ENCODE measurements at regions not wholly inside any gene's neighbourhood (a gene's known extent, or its start where the extent isn't known, plus 50 kb on each side); places are given as distances from the start of the nearest gene placed in this dataset.

GRCh38 chr7:119861385-119861784 is 411.6 kb upstream of the KCND2 start:
- Histone ChIP-seq H3K9ac (ENCODE audit: control insufficient read depth, extremely low read depth, insufficient read depth, low read length) (no peak overlapping the region), H3K9me3 (ENCODE audit: control insufficient read depth, low read depth, low read length) (no peaks in the 10 kb centered on the region), H3K4me3 (ENCODE audit: control insufficient read depth in 2 of 3, extremely low read depth in 1 of 3, insufficient read depth in 2 of 3, low read depth in 1 of 3, low read length in 3 of 3) (no peak overlapping the region), H3K4me2 (ENCODE audit: control insufficient read depth, extremely low read depth, insufficient read depth, low read depth, low read length) (no peak overlapping the region), H3K27me3 (ENCODE audit: control insufficient read depth, extremely low read depth, insufficient read depth, low read length) (no peaks in the 10 kb centered on the region), H3K79me2 (ENCODE audit: control insufficient read depth, insufficient read depth, low read length) (no peaks in the 10 kb centered on the region), H4K20me1 (ENCODE audit: control insufficient read depth, extremely low read depth, insufficient read depth, low read length) (no peaks in the 10 kb centered on the region), H2AFZ (ENCODE audit: control insufficient read depth, low read length) (no peak overlapping the region), H3K27ac (ENCODE audit: control insufficient read depth, insufficient read depth, low read length) (no peak overlapping the region), H3K9me1 (ENCODE audit: control insufficient read depth, extremely low read depth, insufficient read depth, low read length) (no peaks in the 10 kb centered on the region), H3K4me1 (ENCODE audit: control insufficient read depth, extremely low read depth, insufficient read depth, low read length) (no peaks in the 10 kb centered on the region), H3K36me3 (ENCODE audit: control insufficient read depth in 2 of 2, extremely low read depth in 1 of 2, insufficient read depth in 2 of 2, low read length in 2 of 2) (no peaks in the 10 kb centered on the region)
- dilution Hi-C loops (cut with MboI; ENCODE audit: extremely low pct_ligation_motif_present, low sequenced_read_pairs) = no loop called here
- DNase-seq (ENCODE audit: low read depth, low spot score) (no peak), FAIRE-seq (no peak)
- TF ChIP-seq CTCF (optimal IDR thresholded peaks at IDR 0.05 in 1 of 3, IDR thresholded peaks at IDR 0.05 in 1 of 3, conservative IDR thresholded peaks at IDR 0.05 in 1 of 3; ENCODE audit: extremely low read depth in 1 of 3, insufficient read depth in 2 of 3, low read length in 3 of 3) (no peak), EZH2 (IDR thresholded peaks at IDR 0.05; ENCODE audit: low read length) (no peak)

- no peaks in the 10 kb centered on the region for H4K20me1 ChIP-seq (ENCODE audit: control insufficient read depth, extremely low read depth, insufficient read depth, low read length)
- no peak for FAIRE-seq
Measured at GRCh38 chr7:119868387-119868786, 404.6 kb upstream of the KCND2 start.

More at GRCh38 chr7:119868387-119868786, 404.6 kb upstream of the KCND2 start:
- no peaks in the 10 kb centered on the region for H3K36me3 ChIP-seq (ENCODE audit: control insufficient read depth in 2 of 2, extremely low read depth in 1 of 2, insufficient read depth in 2 of 2, low read length in 2 of 2)
- H3K4me3 ChIP-seq (ENCODE audit: control insufficient read depth in 2 of 3, extremely low read depth in 1 of 3, insufficient read depth in 2 of 3, low read depth in 1 of 3, low read length in 3 of 3) = no peak overlapping the region
- TF ChIP-seq EZH2 (IDR thresholded peaks at IDR 0.05; ENCODE audit: low read length) (no peak), CTCF (optimal IDR thresholded peaks at IDR 0.05 in 1 of 3, IDR thresholded peaks at IDR 0.05 in 1 of 3, conservative IDR thresholded peaks at IDR 0.05 in 1 of 3; ENCODE audit: extremely low read depth in 1 of 3, insufficient read depth in 2 of 3, low read length in 3 of 3) (no peak)
- H3K9ac ChIP-seq (ENCODE audit: control insufficient read depth, extremely low read depth, insufficient read depth, low read length) = no peak overlapping the region
- H3K27ac ChIP-seq (ENCODE audit: control insufficient read depth, insufficient read depth, low read length) = no peak overlapping the region
- no peak overlapping the region for H2AFZ ChIP-seq (ENCODE audit: control insufficient read depth, low read length)
- no peak overlapping the region for H3K4me2 ChIP-seq (ENCODE audit: control insufficient read depth, extremely low read depth, insufficient read depth, low read depth, low read length)
- dilution Hi-C loops (cut with MboI; ENCODE audit: extremely low pct_ligation_motif_present, low sequenced_read_pairs) = no loop called here
- no peaks in the 10 kb centered on the region for H3K9me3 ChIP-seq (ENCODE audit: control insufficient read depth, low read depth, low read length)
- no peak for DNase-seq (ENCODE audit: low read depth, low spot score)
- H3K79me2 ChIP-seq (ENCODE audit: control insufficient read depth, insufficient read depth, low read length) = no peaks in the 10 kb centered on the region
- no peaks in the 10 kb centered on the region for H3K27me3 ChIP-seq (ENCODE audit: control insufficient read depth, extremely low read depth, insufficient read depth, low read length)
- no peaks in the 10 kb centered on the region for H3K4me1 ChIP-seq (ENCODE audit: control insufficient read depth, extremely low read depth, insufficient read depth, low read length)
- no peaks in the 10 kb centered on the region for H3K9me1 ChIP-seq (ENCODE audit: control insufficient read depth, extremely low read depth, insufficient read depth, low read length)

Data from keratinocyte (primary cell).